HCT116 (cell line): ENCODE measurements at regions not wholly inside any gene's neighbourhood (a gene's known extent, or its start where the extent isn't known, plus 50 kb on each side); places are given as distances from the start of the nearest gene placed in this dataset.

ENCODE experiments used
- ATAC-seq: fragments of 200-7000 bp; cut with Tn5 transposase; 2 replicates; pipeline ENCODE4 v1.9.1; 2020; ENCODE audit warnings: mild to moderate bottlenecking, moderate library complexity
- BruUV-seq: library from RNA; stranded (reverse); fragments of 400-500 nt; replicated peaks from 2 replicates; lab custom pipeline; 2021; lab: Mats Ljungman, UMichigan
- CTCF ChIA-PET: fragments of 300-600 bp; sonication (Branson Sonifier 250); formaldehyde crosslinking; loops from one replicate; lab custom pipeline; 2021; ENCODE audit warnings: antibody characterized with exemption; lab: Charles Lee
- POLR2A ChIA-PET: fragments of 300-600, 350-600 bp; sonication (Branson Sonifier 250); formaldehyde crosslinking; loops from one replicate; lab custom pipeline; 2021; ENCODE audit warnings: antibody characterized with exemption; lab: Charles Lee
- RAD21 ChIA-PET, 2 experiments: fragments of 300-600 bp; sonication (Branson Sonifier 250); formaldehyde crosslinking; loops; one replicate each; lab custom pipeline; 2023; ENCODE audit warnings: low total read pairs in 2 of 2; ENCODE audit not compliant: uncharacterized antibody in 2 of 2, unreplicated experiment in 2 of 2, low non-redundant PET in 1 of 2; lab: Charles Lee
- DNase-seq: peaks from one replicate; pipeline ENCODE4 v3.0.0-alpha.2; 2010; ENCODE audit warnings: low read depth, low spot score
- H2AFZ ChIP-seq: fragments of 200-600 bp; shearing (Covaris generic), sonication (generic); 2 replicates; pipeline ENCODE4 v1.6.1; 2017; ENCODE audit warnings: low read depth, mixed run types, mixed read lengths, antibody characterized with exemption, low read length; ENCODE audit not compliant: poor library complexity, severe bottlenecking
- H3K27ac ChIP-seq: 2 replicates; pipeline ENCODE4 v1.5.1; 2012; ENCODE audit warnings: low read depth, low read length
- H3K27me3 ChIP-seq: fragments of 200-600 bp; sonication (generic); 2 replicates; pipeline ENCODE4 v1.6.1; 2016; ENCODE audit warnings: mixed run types, low read length, mixed read lengths; ENCODE audit not compliant: insufficient read depth
- H3K36me3 ChIP-seq, 2 experiments: fragments of 200-500 bp in 1 of 2; fragments of 200-600 bp in 1 of 2; sonication (Bioruptor generic) in 1 of 2; sonication (generic) in 1 of 2; 2 replicates each; pipeline versions ENCODE4 v1.5.1 to v1.6.1; 2014 to 2016; ENCODE audit warnings: low read length in 2 of 2, inconsistent platforms in 1 of 2, mixed read lengths in 1 of 2, mixed run types in 1 of 2; ENCODE audit not compliant: insufficient read depth in 2 of 2, control insufficient read depth in 1 of 2
- H3K4me1 ChIP-seq, 2 experiments: fragments of 200-600 bp in 1 of 2; sonication (generic) in 1 of 2; 2 replicates each; pipeline versions ENCODE4 v1.5.1 to v1.6.1; 2012 to 2017; ENCODE audit warnings: low read length in 2 of 2, inconsistent platforms in 1 of 2, mild to moderate bottlenecking in 1 of 2, mixed read lengths in 1 of 2, mixed run types in 1 of 2, moderate library complexity in 1 of 2; ENCODE audit not compliant: insufficient read depth in 2 of 2, control insufficient read depth in 1 of 2
- H3K4me2 ChIP-seq: fragments of 200-600 bp; sonication (generic); 2 replicates; pipeline ENCODE4 v1.6.1; 2017; ENCODE audit warnings: mixed run types, low read length, mixed read lengths
- H3K4me3 ChIP-seq, 2 experiments: fragments of 200-600 bp in 1 of 2; sonication (generic) in 1 of 2; replicated peaks in 1 of 2; 2 replicates each; pipeline ENCODE4 v1.5.1; 2011 to 2016; ENCODE audit warnings: low read length in 2 of 2, control low read depth in 1 of 2, low read depth in 1 of 2, mild to moderate bottlenecking in 1 of 2, mixed read lengths in 1 of 2, mixed run types in 1 of 2
- H3K79me2 ChIP-seq: fragments of 200-600 bp; sonication (generic); 2 replicates; pipeline ENCODE4 v1.6.1; 2017; ENCODE audit warnings: mild to moderate bottlenecking, mixed run types, low read length, moderate library complexity, mixed read lengths; ENCODE audit not compliant: insufficient read depth
- H3K9ac ChIP-seq: fragments of 200-600 bp; sonication (generic); 2 replicates; pipeline ENCODE4 v1.6.1; 2016; ENCODE audit warnings: low read length, mixed read lengths
- H3K9me2 ChIP-seq: fragments of 200-600 bp; sonication (generic), shearing (Covaris generic); 2 replicates; pipeline ENCODE4 v1.6.1; 2017; ENCODE audit warnings: mixed run types, mild to moderate bottlenecking, moderate library complexity; ENCODE audit not compliant: insufficient read depth
- H3K9me3 ChIP-seq, 2 experiments: fragments of 200-500 bp in 1 of 2; fragments of 200-600 bp in 1 of 2; sonication (Bioruptor generic) in 1 of 2; sonication (generic) in 1 of 2; 2 replicates each; pipeline ENCODE4 v1.6.1; 2014 to 2017; ENCODE audit warnings: low read length in 2 of 2, mixed read lengths in 2 of 2, inconsistent platforms in 1 of 2, low read depth in 1 of 2, mild to moderate bottlenecking in 1 of 2, mixed run types in 1 of 2, moderate library complexity in 1 of 2; ENCODE audit not compliant: control insufficient read depth in 1 of 2, insufficient read depth in 1 of 2
- H4K20me1 ChIP-seq: fragments of 200-600 bp; sonication (generic), shearing (Covaris generic); 2 replicates; pipeline ENCODE4 v1.6.1; 2017; ENCODE audit warnings: mixed run types, mild to moderate bottlenecking, moderate library complexity; ENCODE audit not compliant: insufficient read depth
- ATF3 ChIP-seq: IDR thresholded peaks from 2 replicates; pipeline ENCODE4 v1.6.1; 2012
- CBX3 ChIP-seq: IDR thresholded peaks from 2 replicates; pipeline ENCODE4 v1.6.1; 2012; ENCODE audit warnings: low read depth
- CTCF ChIP-seq, 3 experiments: fragments of 200-600 bp in 1 of 3; sonication (generic) in 1 of 3; IDR thresholded peaks in 2 of 3; conservative IDR thresholded peaks in 1 of 3; 2 replicates each; pipeline ENCODE4 v1.5.1; 2012 to 2017; ENCODE audit warnings: low read depth in 2 of 3, low read length in 2 of 3, antibody characterized with exemption in 1 of 3, borderline replicate concordance in 1 of 3, control low read depth in 1 of 3, mild to moderate bottlenecking in 1 of 3, mixed read lengths in 1 of 3, mixed run types in 1 of 3, moderate library complexity in 1 of 3; ENCODE audit not compliant: insufficient read depth in 1 of 3
- EGR1 ChIP-seq: IDR thresholded peaks from 2 replicates; pipeline ENCODE4 v1.6.1; 2012; ENCODE audit warnings: low read depth
- ELF1 ChIP-seq: IDR thresholded peaks from 2 replicates; pipeline ENCODE4 v1.6.1; 2012; ENCODE audit warnings: low read depth, borderline replicate concordance
- EZH2phosphoT487 ChIP-seq: fragments of 200-600 bp; IDR thresholded peaks from 2 replicates; pipeline ENCODE4 v1.6.1; 2018; ENCODE audit warnings: antibody characterized with exemption, borderline replicate concordance
- FOSL1 ChIP-seq: IDR thresholded peaks from 2 replicates; pipeline ENCODE4 v1.6.1; 2012; ENCODE audit warnings: low read depth
- MAX ChIP-seq: IDR thresholded peaks from 2 replicates; pipeline ENCODE4 v1.6.1; 2012
- POLR2A ChIP-seq: IDR thresholded peaks from 2 replicates; pipeline ENCODE4 v1.7.0; 2011; ENCODE audit warnings: borderline replicate concordance; ENCODE audit not compliant: insufficient read depth, insufficient read length; ENCODE audit errors: extremely low read depth
- POLR2AphosphoS5 ChIP-seq: IDR thresholded peaks from 2 replicates; pipeline ENCODE4 v1.6.1; 2011; ENCODE audit warnings: mild to moderate bottlenecking, low read depth, low read length, moderate library complexity
- SIN3A ChIP-seq: IDR thresholded peaks from 2 replicates; pipeline ENCODE4 v1.6.1; 2012; ENCODE audit warnings: low read depth
- SP1 ChIP-seq: IDR thresholded peaks from 2 replicates; pipeline ENCODE4 v1.6.1; 2012; ENCODE audit warnings: low read depth
- SRF ChIP-seq: IDR thresholded peaks from 2 replicates; pipeline ENCODE4 v1.6.1; 2012; ENCODE audit warnings: low read depth
- TCF7L2 ChIP-seq: IDR thresholded peaks from 2 replicates; pipeline ENCODE4 v1.7.0; 2011; ENCODE audit warnings: borderline replicate concordance, inconsistent platforms; ENCODE audit not compliant: insufficient read depth, insufficient read length; ENCODE audit errors: extremely low read depth
- YY1 ChIP-seq: IDR thresholded peaks from 2 replicates; pipeline ENCODE4 v1.6.1; 2011; ENCODE audit warnings: low read length, low read depth, moderate library complexity, mild to moderate bottlenecking; ENCODE audit not compliant: insufficient replicate concordance; ENCODE audit errors: extremely low read depth
- ZBTB33 ChIP-seq: IDR thresholded peaks from 2 replicates; pipeline ENCODE4 v1.6.1; 2011; ENCODE audit warnings: mild to moderate bottlenecking, low read length, moderate library complexity; ENCODE audit not compliant: insufficient replicate concordance; ENCODE audit errors: extremely low read depth
- ZNF274 ChIP-seq: fragments of 200-500 bp; sonication (Bioruptor generic); IDR thresholded peaks from 2 replicates; pipeline ENCODE4 v1.6.1; 2014; ENCODE audit warnings: mild to moderate bottlenecking, low read depth, low read length, inconsistent platforms
- intact Hi-C: fragments of 100-400 bp; cut with micrococcal nuclease; formaldehyde crosslinking; loops from 2 replicates; pipeline ENCODE4 v1.10.0; 2022

- TF ChIP-seq CTCF (IDR thresholded peaks at IDR 0.05 in 2 of 3, conservative IDR thresholded peaks at IDR 0.05 in 1 of 3; ENCODE audit: borderline replicate concordance in 1 of 3, insufficient read depth in 1 of 3, low read depth in 2 of 3, low read length in 2 of 3) (no peak), EZH2phosphoT487 (no peak)
These were observed 215.0 kb downstream of the SUCLG1 start (continued) for GRCh38 chr2:84243788-84244733.

GRCh38 chr2:84238907-84239306 lies 220.2 kb downstream of the SUCLG1 start:
- no peaks in the 10 kb centered on the region for H3K9me2 ChIP-seq
- no peaks in the 10 kb centered on the region for H3K4me1 ChIP-seq
- ChIA-PET CTCF (no interaction called here), POLR2A (no interaction called here)
- no peak overlapping the region for H3K4me3 ChIP-seq
- no peaks in the 10 kb centered on the region for H3K27me3 ChIP-seq
- H2AFZ ChIP-seq, result no peak overlapping the region
- DNase-seq, result no peak
- no peaks in the 10 kb centered on the region for H3K79me2 ChIP-seq
- H4K20me1 ChIP-seq, result no peaks in the 10 kb centered on the region
- no peak overlapping the region for H3K4me2 ChIP-seq
- H3K9ac ChIP-seq, result no peak overlapping the region
- no peak for TF ChIP-seq SIN3A
- TF ChIP-seq POLR2AphosphoS5, result no peak
- no peak for TF ChIP-seq YY1
- no peak for TF ChIP-seq SRF
- TF ChIP-seq EZH2phosphoT487, result no peak
- TF ChIP-seq MAX, result no peak
- TF ChIP-seq FOSL1, result no peak
- no peak for TF ChIP-seq CBX3
- no peak for TF ChIP-seq POLR2A
- TF ChIP-seq TCF7L2, result no peak
- no peak for TF ChIP-seq SP1
- TF ChIP-seq ELF1, result no peak
- TF ChIP-seq ATF3, result no peak
- no peak for TF ChIP-seq ZBTB33
- no peak for TF ChIP-seq ZNF274
- TF ChIP-seq EGR1, result no peak
- TF ChIP-seq, all 23 proteins: peak for 0
- no peak overlapping the region for H3K27ac ChIP-seq
- RAD21 ChIA-PET, result no interaction called here
- no peak for ATAC-seq
- no peaks in the 10 kb centered on the region for H3K9me3 ChIP-seq
- intact Hi-C loops, result no loop called here
- H3K36me3 ChIP-seq, result no peaks in the 10 kb centered on the region
- no TSS peak for BruUV-seq
